NCI-H1417 treated with DMSO at 0.1 percent for 48 hours (cell line): ENCODE measurements at regions not wholly inside any gene's neighbourhood (a gene's known extent, or its start where the extent isn't known, plus 50 kb on each side); places are given as distances from the start of the nearest gene placed in this dataset.
"Not testable (repeated sequence)": the region's sequence is repeated elsewhere in the genome, so short reads cannot be mapped to it uniquely, and the experiment has no call there.

ENCODE experiments used
- DNase-seq: peaks from one replicate; lab custom pipeline; 2025; lab: John Stamatoyannopoulos, UW

DNA sequence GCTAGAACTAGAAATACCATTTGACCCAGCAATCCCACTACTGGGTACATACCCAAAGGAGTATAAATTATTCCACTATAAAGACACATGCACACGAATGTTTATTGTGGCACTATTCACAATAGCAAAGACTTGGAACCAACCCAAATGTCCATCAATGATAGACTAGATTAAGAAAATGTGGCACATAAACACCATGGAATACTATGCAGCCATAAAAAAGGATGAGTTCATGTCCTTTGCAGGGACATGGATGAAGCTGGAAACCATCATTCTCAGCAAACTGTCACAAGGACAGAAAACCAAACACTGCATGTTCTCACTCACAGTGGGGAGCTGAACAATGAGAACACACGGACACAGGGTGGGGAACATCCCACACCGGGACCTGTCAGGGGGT, 207.8 kb upstream of the CCDC196 start:
- not testable (repeated sequence) for DNase-seq

- no peak for DNase-seq
Measured at GRCh38 chr14:66281036-66281776, 205.0 kb upstream of the CCDC196 start.

- no peak for DNase-seq
Measured at GRCh38 chr14:66284346-66284745, 201.8 kb upstream of the CCDC196 start.

DNA sequence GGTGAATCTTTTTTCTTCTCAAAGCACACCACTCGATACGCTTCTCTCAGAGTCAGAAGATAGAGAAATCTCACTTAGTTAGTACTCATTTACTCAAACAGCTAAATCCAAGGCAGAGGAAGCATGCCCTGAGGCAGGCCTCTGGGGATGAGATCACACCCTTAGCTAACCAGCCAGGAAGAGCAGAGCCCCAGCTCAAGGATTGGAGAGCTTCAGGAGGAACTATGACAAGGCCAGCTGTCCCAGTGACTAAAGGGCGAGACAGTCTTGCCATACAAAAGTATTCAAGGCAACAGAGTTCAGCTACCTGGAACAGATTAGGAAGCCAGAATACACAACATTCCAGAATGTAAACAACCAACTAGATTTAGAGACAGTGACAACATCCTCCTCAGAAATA, 197.7 kb upstream of the CCDC196 start:
- DNase-seq: no peak

- DNase-seq: no peak
Measured at GRCh38 chr14:66291756-66292155, 194.4 kb upstream of the CCDC196 start.

GRCh38 chr14:66293533-66294105, 192.6 kb upstream of the CCDC196 start:
- no peak for DNase-seq

DNA sequence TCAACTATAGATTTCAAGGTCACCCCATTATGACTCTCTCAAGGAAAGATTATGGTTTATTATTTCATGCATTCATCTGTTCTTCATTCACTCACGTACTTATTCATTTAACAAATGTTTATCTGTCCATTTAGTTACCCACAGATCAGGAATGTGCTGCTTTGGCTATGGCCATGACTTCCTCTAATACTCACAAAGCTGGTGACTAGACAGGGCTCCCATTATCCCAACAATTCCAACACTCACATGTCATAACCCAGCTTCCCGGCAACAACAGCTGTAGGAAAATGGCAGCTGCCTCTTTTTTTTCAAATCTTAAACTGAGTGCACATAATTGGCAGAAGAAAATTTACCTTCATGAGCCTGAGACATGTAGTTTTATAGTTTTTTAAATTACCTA, 190.8 kb upstream of the CCDC196 start:
- no peak for DNase-seq

GRCh38 chr14:66300886-66301285, 185.3 kb upstream of the CCDC196 start:
- no peak for DNase-seq

DNA sequence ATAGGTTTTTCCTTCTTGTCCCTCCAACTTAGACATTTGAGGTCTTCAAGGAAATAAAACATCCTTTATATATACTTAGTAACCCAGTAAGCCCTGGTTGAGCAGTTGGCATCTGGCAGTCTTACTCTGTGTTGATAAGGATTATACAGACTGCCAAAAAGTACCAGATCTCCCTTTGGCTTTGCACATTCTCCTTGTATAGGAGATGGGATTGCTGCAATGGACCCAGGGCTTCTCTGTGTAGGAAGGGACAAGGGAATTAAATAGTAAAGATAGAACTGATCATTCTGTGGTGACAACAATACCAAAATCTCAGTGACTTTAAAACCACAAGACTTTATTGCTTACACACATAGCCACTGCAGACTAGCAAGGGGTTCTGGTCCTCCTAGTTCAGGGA, 180.1 kb upstream of the CCDC196 start:
- no peak for DNase-seq

GRCh38 chr14:66311058-66311457, 175.1 kb upstream of the CCDC196 start:
- DNase-seq: no peak

DNA sequence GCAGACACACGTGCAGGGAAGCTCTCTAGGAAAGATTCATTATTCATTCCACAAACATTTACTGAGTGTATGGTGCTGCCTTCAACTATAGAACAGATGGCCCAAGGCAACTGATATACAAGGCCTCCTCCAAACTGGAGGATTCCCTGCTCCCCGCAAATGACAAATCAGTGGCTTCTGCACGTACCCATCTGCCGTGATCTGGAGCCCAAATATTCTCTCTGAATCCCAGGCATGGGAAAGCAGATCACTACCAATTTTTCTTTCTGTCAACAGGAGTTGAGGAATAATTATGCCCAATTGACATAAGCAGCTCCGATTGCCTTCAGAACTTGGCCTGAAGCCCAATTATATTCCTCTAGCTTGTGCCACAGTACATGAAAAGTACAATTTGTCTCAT, 174.2 kb upstream of the CCDC196 start:
- no peak for DNase-seq

DNA sequence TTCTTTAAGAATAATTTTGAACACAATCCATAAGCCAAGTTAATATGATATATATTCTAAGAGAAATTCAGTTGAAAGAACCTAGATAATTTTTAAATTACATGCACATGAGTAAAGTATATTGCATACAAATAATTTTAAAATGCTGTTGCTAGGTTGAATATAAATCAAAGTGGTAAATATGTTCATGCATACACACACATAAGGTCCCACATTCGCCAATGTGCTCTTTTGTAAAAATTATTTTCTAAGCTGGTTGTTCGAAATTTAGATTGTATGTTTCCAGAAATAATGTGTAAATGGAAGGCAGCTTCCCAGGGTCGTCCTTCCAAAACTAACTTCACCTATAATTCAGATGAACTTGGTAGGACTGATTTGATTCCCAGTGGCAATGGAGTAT, 173.7 kb upstream of the CCDC196 start:
- DNase-seq: no peak

- DNase-seq: no peak
Measured at GRCh38 chr14:66315098-66315497, 171.1 kb upstream of the CCDC196 start.

GRCh38 chr14:66315548-66315947, 170.6 kb upstream of the CCDC196 start:
- DNase-seq: no peak

- no peak for DNase-seq
Measured at GRCh38 chr14:66322564-66322963, 163.6 kb upstream of the CCDC196 start.

DNA sequence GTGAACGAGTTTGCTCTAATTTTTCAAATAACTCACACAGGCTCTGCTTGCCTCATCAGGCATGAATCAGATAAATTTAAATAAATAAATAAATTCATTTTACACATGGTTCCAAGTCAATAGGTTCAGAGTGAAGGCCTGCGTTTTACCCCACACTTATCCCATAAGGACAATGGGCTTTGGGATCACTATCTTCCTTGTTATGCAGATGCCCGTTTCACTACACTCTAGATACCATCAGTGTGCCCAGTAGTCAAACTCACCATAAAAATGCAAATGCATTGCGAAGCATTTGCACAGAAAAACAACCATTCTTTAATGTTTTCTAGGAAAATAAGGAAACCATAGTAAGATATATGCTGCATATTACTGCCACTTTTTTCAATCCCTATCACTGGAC, 155.9 kb upstream of the CCDC196 start:
- DNase-seq: no peak

DNA sequence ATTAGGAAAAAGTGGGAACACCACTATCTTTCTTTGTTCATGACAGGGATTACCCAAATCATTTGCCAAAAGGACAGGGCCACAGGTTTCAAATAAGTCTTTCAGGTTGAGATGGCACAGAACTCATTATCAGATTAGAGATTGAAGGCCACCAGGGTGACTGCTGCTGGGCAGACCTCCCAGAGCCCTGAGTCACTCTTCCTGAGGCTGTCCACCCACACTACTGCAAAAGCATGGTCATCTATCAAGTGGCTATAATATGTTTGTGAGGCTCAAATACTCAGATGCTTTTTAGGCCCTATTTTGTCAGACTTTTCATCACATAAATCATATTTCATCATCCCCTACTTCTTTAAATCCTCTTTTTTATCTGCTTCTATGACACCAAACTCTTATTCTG, 155.3 kb upstream of the CCDC196 start:
- DNase-seq: no peak

GRCh38 chr14:66333293-66333692, 152.9 kb upstream of the CCDC196 start:
- not testable (repeated sequence) for DNase-seq

GRCh38 chr14:66341239-66341638, 144.9 kb upstream of the CCDC196 start:
- DNase-seq: no peak

DNA sequence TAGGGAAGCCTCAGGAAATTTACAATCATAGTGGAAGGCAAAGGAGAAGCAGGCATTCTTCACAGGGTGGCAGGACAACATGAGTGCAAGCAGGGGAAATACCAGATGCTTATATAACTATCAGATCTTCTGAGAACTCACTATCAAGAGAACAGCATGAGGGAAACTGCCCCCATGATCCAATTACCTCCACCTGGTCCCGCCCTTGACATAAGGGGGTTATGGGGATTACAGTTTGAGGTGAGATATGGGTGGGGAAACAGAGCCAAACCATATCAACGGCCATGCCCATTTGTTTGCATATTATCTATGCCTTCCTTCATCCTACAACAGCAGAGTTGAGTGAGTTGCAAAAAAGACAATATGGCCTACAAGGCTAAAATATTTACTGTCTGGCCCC, 140.2 kb upstream of the CCDC196 start:
- no peak for DNase-seq

GRCh38 chr14:66351310-66351709, 134.9 kb upstream of the CCDC196 start:
- DNase-seq: no peak

DNA sequence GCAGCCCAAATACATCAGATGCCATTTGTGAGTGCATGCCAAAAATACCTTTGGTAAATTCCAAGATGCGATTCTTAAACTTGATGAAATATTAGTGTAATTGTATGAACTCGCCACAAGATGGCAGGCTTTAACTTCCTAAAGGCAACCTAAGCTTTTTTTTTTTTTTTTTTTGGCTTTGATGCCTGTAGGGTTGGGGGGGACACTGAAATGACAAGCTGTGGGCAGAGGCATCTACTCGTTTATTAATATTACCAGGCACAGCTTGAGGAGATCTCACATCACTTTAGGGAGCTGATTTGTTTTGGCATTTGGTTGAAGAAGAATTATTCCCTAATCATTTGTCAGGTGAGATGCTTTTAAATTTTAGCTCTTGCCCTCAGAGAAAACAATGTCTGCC, 126.7 kb upstream of the CCDC196 start:
- DNase-seq: no peak

GRCh38 chr14:66360366-66360926, 125.7 kb upstream of the CCDC196 start:
- DNase-seq: no peak

DNA sequence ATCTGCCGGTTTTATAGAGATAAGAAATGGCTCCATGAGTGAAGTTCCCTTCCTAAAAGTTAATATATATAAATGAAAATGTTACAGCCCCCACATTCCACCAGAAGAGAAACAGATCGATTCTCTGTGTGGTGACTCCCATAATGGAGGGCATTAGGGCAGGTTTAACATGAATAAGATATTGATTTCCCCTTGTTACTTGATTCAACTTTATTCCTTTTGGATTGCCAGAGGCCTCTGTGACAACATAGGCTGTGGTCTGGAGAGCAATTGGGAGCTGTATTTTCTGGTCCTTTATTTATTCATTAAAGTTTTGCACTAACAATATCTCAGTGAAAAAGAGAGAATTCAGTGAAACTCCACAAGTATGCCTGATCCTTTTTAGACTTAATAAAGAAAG, 125.2 kb upstream of the CCDC196 start:
- no peak for DNase-seq
